Kidney (tissue), 13 donors: ENCODE measurements at regions not wholly inside any gene's neighbourhood (a gene's known extent, or its start where the extent isn't known, plus 50 kb on each side); places are given as distances from the start of the nearest gene placed in this dataset.
"Not testable (repeated sequence)": the region's sequence is repeated elsewhere in the genome, so short reads cannot be mapped to it uniquely, and the experiment has no call there.

ENCODE experiments used
- DNase-seq, 5 donors: peaks; one replicate each; pipeline ENCODE4 v3.0.0-alpha.2; 2013 to 2020
- FAIRE-seq: peaks from 2 replicates; lab custom pipeline; 2012; peaks lifted over from hg19 to GRCh38; lab: Jason Lieb, UNC
- H3K27ac ChIP-seq, 2 donors: one replicate each; pipeline ENCODE4 v1.7.0; 2013; ENCODE audit warnings: low read depth in 2 of 2, low read length in 2 of 2, inconsistent platforms in 1 of 2
- H3K27me3 ChIP-seq: one replicate; pipeline ENCODE4 v1.7.1; 2013; ENCODE audit warnings: low read length, inconsistent platforms; ENCODE audit not compliant: control insufficient read depth, insufficient read depth
- H3K36me3 ChIP-seq, 3 donors: one replicate each; pipeline versions ENCODE4 v1.7.0 to v1.7.1; 2013; ENCODE audit warnings: low read length in 3 of 3, control low read depth in 1 of 3, inconsistent platforms in 1 of 3; ENCODE audit not compliant: insufficient read depth in 3 of 3, control insufficient read depth in 2 of 3
- H3K4me1 ChIP-seq, 3 donors: one replicate each; pipeline versions ENCODE4 v1.7.0 to v1.7.1; 2013; ENCODE audit warnings: low read length in 3 of 3, inconsistent platforms in 1 of 3, low read depth in 1 of 3; ENCODE audit not compliant: control insufficient read depth in 2 of 3, insufficient read depth in 2 of 3
- H3K4me3 ChIP-seq, 3 donors: one replicate each; pipeline versions ENCODE4 v1.7.0 to v1.8.1; 2013; ENCODE audit warnings: low read length in 3 of 3, control low read depth in 1 of 3, inconsistent platforms in 1 of 3
- H3K9ac ChIP-seq, 3 donors: one replicate each; pipeline versions ENCODE4 v1.7.0 to v1.7.1; 2013; ENCODE audit warnings: low read length in 3 of 3, control low read depth in 1 of 3, inconsistent platforms in 1 of 3
- H3K9me3 ChIP-seq, 3 donors: one replicate each; pipeline versions ENCODE4 v1.7.0 to v1.7.1; 2013; ENCODE audit warnings: low read length in 3 of 3, control low read depth in 1 of 3, inconsistent platforms in 1 of 3; ENCODE audit not compliant: control insufficient read depth in 2 of 3, insufficient read depth in 1 of 3
- CTCF ChIP-seq: IDR thresholded peaks from 3 replicates; pipeline ENCODE4 v1.5.1; 2012; ENCODE audit warnings: mild to moderate bottlenecking, moderate library complexity, borderline replicate concordance; ENCODE audit not compliant: insufficient read depth; ENCODE audit errors: extremely low read depth
- intact Hi-C: fragments of 100-400 bp; cut with DNase I; formaldehyde crosslinking; loops from one replicate; pipeline ENCODE4 v1.11.1; 2022
- donor health status: control.
- donor health status: control.
- donor health status: control.
- donor health status: control.
- donor health status: control.
- donor health status: DM: yes; HTN: yes; CAD: no.
- donor health status: Normal renal cell carcinoma (clear cell type).

GRCh38 chr3:143918848-143919247 is 52.8 kb upstream of the DIPK2A start:
- no peak for TF ChIP-seq CTCF
- DNase-seq (no peak), FAIRE-seq (no peak)
- no peaks in the 10 kb centered on the region for H3K27me3 ChIP-seq
- H3K27ac ChIP-seq, result no peak overlapping the region
- H3K4me1 ChIP-seq, result no peaks in the 10 kb centered on the region
- H3K4me3 ChIP-seq, result no peak overlapping the region
- H3K9me3 ChIP-seq, result no peaks in the 10 kb centered on the region
- intact Hi-C loops, result no loop called here
- H3K9ac ChIP-seq, result no peak overlapping the region
- H3K36me3 ChIP-seq, result no peaks in the 10 kb centered on the region

GRCh38 chr3:143921176-143921575 is 50.4 kb upstream of the DIPK2A start:
- not testable (repeated sequence) for H3K9ac ChIP-seq

More at GRCh38 chr3:143921176-143921575, 50.4 kb upstream of the DIPK2A start:
- H3K9me3 ChIP-seq, H3K36me3 ChIP-seq, H3K27ac ChIP-seq, intact Hi-C loops, FAIRE-seq, DNase-seq, H3K4me1 ChIP-seq, H3K4me3 ChIP-seq, H3K27me3 ChIP-seq: not testable (repeated sequence)
